Left ventricle myocardium superior (tissue), 1 donor: ENCODE measurements at regions not wholly inside any gene's neighbourhood (a gene's known extent, or its start where the extent isn't known, plus 50 kb on each side); places are given as distances from the start of the nearest gene placed in this dataset.
"Not testable (repeated sequence)": the region's sequence is repeated elsewhere in the genome, so short reads cannot be mapped to it uniquely, and the experiment has no call there.

Experiments used
- ATAC-seq: fragments of 200-7000 bp; cut with Tn5 transposase; one replicate; pipeline ENCODE4 v1.9.1; 2020; ENCODE audit warnings: mild to moderate bottlenecking, moderate library complexity
- DNase-seq: peaks from one replicate; pipeline ENCODE4 v3.0.0-alpha.2; 2020
- intact Hi-C: fragments of 100-400 bp; cut with micrococcal nuclease; formaldehyde crosslinking; loops from one replicate; pipeline ENCODE4 v1.11.0; 2022
- donor health status: DM: no; HTN: yes; CAD: no; lungs with severe emphysema.

- ATAC-seq (no peak), DNase-seq (no peak)
- intact Hi-C loops, result no loop called here
These were observed 194.5 kb downstream of the MEX3B start for GRCh38 chr15:81851325-81851724.

DNA sequence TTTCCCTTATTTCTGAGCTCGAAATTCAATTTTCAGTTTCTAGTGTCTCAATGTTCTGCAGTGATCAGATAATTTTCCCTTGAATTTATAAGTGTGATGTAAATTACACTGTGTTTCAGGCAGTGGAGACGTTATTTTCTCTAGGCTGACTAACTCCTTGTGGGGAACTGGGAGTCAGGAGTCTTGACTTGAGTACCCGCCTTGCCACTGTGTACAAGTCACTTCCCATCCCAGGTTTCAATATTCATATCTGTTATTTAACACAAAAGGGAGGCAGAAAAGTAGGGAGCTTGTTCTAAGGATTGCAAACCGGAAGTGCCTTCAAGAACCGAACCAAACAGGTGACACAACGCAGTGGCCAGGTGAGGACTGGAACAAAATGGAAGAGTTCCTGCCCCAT is 196.5 kb downstream of the MEX3B start:
- no peak for ATAC-seq

DNA sequence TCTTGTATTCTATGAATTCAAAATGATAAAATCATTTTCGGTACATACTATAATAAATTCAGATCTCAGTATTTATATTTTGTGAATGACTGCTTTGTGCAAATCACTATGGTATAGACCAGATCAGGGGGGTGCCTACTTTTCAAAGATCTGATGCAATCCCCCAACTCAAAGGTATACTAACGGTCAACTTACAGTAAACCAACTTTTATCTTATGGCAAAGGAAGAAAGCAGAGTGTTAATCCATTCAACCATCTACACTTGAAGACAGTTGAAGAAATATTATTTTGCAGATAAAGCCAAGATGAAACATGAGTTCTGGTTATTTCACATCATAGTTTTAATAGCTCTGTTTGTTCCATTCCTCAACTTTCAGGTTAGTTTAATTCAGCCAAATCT is 197.1 kb downstream of the MEX3B start:
- intact Hi-C loops, result no loop called here
- ATAC-seq (no peak), DNase-seq (no peak)

More for the DNA sequence above, 196.5 kb downstream of the MEX3B start:
- intact Hi-C loops, result no loop called here
- no peak for DNase-seq

- intact Hi-C loops, result no loop called here
- ATAC-seq (no peak), DNase-seq (no peak)
These were observed 201.9 kb downstream of the MEX3B start for GRCh38 chr15:81843757-81844407.

- ATAC-seq, result no peak
- intact Hi-C loops, result no loop called here
- DNase-seq, result no peak
These were observed 202.6 kb downstream of the MEX3B start for GRCh38 chr15:81843226-81843625.

GRCh38 chr15:81839387-81839786 is 206.4 kb downstream of the MEX3B start:
- DNase-seq (no peak), ATAC-seq (no peak)
- intact Hi-C loops, result no loop called here

- no peak for ATAC-seq
- no peak for DNase-seq
- intact Hi-C loops, result no loop called here
These were observed 210.1 kb downstream of the MEX3B start for GRCh38 chr15:81835731-81836130.

DNA sequence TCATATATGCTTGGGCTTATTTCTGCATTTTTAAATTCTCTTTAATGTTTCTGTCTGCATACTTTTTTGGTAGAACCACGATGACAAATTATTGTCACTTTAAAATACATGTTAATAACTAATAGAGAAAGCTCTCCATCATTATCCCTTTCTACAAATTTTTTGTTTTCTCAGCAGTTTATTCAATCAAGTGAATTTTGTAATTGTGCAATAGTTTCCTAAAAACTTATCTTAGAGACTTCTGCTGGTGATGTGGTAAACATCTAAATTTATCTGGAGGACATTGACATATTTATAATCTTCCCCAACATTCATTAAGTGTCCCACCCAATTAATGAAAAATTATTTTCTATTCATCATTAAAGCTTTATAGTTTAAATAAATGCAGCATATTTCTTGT is 215.3 kb downstream of the MEX3B start:
- intact Hi-C loops, result no loop called here
- DNase-seq, result no peak
- ATAC-seq, result no peak

DNA sequence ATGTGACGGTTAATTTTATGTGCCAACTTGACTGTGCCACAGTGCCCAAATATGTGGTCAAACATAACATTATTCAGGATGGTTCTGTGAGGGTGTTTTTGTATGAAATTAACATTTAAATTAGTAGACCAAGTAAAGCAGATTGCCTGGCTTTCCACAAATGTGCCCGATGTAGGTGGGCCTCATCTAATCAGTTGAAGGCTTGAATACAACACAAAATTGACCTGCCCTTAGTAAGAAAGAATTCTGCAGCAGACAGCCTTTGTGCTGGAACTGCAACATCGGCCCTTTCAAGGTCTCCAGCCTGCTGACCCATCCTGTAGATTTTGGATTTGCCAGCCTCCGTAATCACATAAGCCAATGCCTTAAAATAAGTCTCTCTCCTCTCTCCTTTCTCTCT is 215.9 kb downstream of the MEX3B start:
- intact Hi-C loops, result no loop called here
- DNase-seq, result no peak
- no peak for ATAC-seq

DNA sequence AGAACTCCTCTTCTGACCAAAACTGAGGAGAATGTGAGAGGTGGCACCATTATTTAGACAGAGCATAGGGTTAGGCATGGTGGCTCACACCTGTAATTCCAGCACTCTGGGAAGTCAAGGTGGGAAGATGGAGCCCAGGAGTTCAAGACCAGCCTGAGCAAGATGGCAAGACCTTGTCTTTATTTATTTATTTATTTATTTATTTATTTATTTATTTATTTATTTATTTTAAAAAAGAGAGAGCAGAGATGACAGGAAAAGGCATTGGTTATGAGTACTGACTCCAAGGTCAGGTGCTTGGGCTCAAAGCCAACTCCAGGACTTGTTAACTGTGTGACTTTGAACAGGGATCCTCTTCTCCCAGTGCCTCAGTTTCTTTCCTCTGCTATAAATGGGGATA is 217.7 kb downstream of the MEX3B start:
- no peak for ATAC-seq
- DNase-seq, result no peak
- intact Hi-C loops, result no loop called here

GRCh38 chr15:81825136-81825535 is 220.7 kb downstream of the MEX3B start:
- intact Hi-C loops, result no loop called here
- DNase-seq (no peak), ATAC-seq (no peak)

- DNase-seq, ATAC-seq, intact Hi-C loops: not testable (repeated sequence)
These were observed 223.2 kb downstream of the MEX3B start for GRCh38 chr15:81822587-81822986.

GRCh38 chr15:81819924-81820635 is 225.7 kb downstream of the MEX3B start:
- no peak for DNase-seq
- ATAC-seq, result no peak
- intact Hi-C loops, result no loop called here

- intact Hi-C loops, result no loop called here
- DNase-seq (no peak), ATAC-seq (no peak)
These were observed 230.8 kb downstream of the MEX3B start for GRCh38 chr15:81814882-81815455.

GRCh38 chr15:81813215-81813614 is 232.6 kb downstream of the MEX3B start:
- no peak for ATAC-seq
- intact Hi-C loops, result no loop called here

GRCh38 chr15:81812456-81812855 is 233.4 kb downstream of the MEX3B start:
- DNase-seq (no peak), ATAC-seq (no peak)
- intact Hi-C loops, result no loop called here

More at GRCh38 chr15:81813215-81813614, 232.6 kb downstream of the MEX3B start:
- DNase-seq, result no peak

- DNase-seq, result no peak
- intact Hi-C loops, result no loop called here
- ATAC-seq, result no peak
These were observed 234.1 kb downstream of the MEX3B start for GRCh38 chr15:81811736-81812135.

DNA sequence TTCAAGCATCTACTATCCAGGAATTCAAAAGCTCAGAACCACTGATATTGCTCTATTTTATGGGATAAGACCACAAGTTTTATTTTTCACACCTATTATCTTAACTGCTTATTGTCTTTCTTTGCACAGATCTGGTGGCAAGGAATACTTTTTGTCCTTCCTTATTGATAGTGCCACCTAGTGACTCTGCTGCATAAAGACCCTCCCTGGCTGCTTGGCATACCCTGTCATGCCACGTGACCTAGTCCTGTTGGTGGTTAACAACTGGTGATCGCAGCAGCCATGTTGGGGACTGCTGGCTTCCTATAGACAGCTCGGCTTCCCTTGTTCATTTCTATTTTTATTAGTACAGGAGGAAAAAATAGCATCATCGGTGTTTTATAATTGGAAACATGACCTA is 236.3 kb downstream of the MEX3B start:
- no peak for DNase-seq
- no peak for ATAC-seq
- intact Hi-C loops, result no loop called here

GRCh38 chr15:81807806-81808205 is 238.0 kb downstream of the MEX3B start:
- DNase-seq (no peak), ATAC-seq (no peak)
- intact Hi-C loops, result no loop called here

GRCh38 chr15:81807186-81807585 is 238.6 kb downstream of the MEX3B start:
- intact Hi-C loops, result no loop called here
- DNase-seq, result no peak
- no peak for ATAC-seq

- DNase-seq (no peak), ATAC-seq (no peak)
- intact Hi-C loops, result no loop called here
These were observed 249.9 kb downstream of the MEX3B start for GRCh38 chr15:81795899-81796298.
